GM23248 (cell line): ENCODE measurements at regions not wholly inside any gene's neighbourhood (a gene's known extent, or its start where the extent isn't known, plus 50 kb on each side); places are given as distances from the start of the nearest gene placed in this dataset.

Source experiments
- EZH2 ChIP-seq: fragments of 200-600 bp; sonication (generic); IDR thresholded peaks from 2 replicates; pipeline ENCODE4 v1.6.1; 2018; ENCODE audit warnings: antibody characterized with exemption, mild to moderate bottlenecking; ENCODE audit not compliant: insufficient read depth, poor library complexity, severe bottlenecking
- EZH2phosphoT487 ChIP-seq: fragments of 200-600 bp; sonication (generic); IDR thresholded peaks from 2 replicates; pipeline ENCODE4 v1.6.1; 2018; ENCODE audit warnings: antibody characterized with exemption, moderate library complexity, mild to moderate bottlenecking, low read depth; ENCODE audit not compliant: insufficient read depth

- TF ChIP-seq EZH2 (no peak), EZH2phosphoT487 (no peak)
Observed at GRCh38 chr5:135706893-135707292, 127.6 kb upstream of the SLC25A48 start.
